Left renal cortex interstitium (tissue), 4 donors: ENCODE measurements at regions not wholly inside any gene's neighbourhood (a gene's known extent, or its start where the extent isn't known, plus 50 kb on each side); places are given as distances from the start of the nearest gene placed in this dataset.
"Not testable (repeated sequence)": the region's sequence is repeated elsewhere in the genome, so short reads cannot be mapped to it uniquely, and the experiment has no call there.

Experiments
- DNase-seq, 4 donors: peaks; one replicate each; pipeline ENCODE4 v3.0.0-alpha.2; 2013; ENCODE audit warnings: low read depth in 4 of 4, low spot score in 2 of 4, missing footprints in 1 of 4

DNA sequence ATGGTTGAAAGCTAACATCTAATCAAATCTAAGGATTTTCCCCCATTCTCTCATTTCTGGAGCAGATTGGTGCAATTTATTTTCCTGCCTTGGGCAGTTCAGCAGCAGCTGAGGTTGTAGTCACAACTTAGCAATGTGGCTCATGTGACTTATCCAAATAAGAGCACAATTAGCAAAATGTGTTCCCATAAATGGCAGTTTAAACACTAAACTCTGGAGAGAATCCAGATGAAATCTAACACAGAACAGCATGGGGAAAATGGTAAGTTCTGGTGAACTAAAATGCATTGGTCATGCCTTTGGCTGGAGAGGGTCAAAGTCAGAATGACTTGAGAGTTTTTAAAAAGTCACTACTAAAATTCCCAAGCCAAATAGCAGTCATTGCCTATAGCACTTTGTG, 422.6 kb upstream of the DIPK2B start:
- DNase-seq = peak in 2 of 4 donors; percentile 2 to 3

DNA sequence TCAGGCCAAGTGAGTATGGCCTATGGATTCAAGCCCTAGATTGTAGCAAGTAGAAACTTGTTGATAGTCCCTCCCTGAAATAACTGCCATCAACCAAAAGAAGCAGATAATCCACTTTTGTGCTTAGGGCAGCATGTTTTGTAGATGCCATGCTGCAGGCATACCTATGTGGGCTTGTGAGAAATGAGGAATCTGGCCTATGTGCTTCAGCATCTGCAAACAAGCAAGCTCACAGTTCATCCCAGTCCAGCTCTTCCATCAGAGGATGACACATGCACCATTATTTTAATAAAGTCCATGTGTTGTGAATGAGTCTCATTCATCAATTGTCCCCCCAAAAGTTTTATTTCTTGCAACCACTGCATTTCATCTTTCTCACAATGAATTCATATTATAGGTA, 421.9 kb upstream of the DIPK2B start:
- DNase-seq = no peak

DNA sequence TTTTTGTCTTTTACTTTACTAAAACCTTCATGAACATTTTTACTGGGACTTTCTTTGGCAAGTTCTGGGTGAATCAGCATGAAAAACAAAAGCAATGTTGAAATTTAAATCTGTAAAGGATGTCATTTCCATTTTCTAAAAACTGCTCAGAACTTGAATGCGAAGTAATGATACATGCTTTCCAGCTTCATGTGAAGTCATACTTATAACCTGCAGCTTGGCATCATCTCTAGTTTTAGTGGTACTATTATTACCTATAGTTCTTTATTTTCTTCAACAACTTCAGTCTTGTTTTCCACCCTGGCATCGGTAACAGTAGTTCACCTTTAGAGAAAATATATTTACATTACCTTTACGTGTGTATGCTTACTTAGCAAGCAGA, 421.4 kb upstream of the DIPK2B start:
- no peak for DNase-seq

DNA sequence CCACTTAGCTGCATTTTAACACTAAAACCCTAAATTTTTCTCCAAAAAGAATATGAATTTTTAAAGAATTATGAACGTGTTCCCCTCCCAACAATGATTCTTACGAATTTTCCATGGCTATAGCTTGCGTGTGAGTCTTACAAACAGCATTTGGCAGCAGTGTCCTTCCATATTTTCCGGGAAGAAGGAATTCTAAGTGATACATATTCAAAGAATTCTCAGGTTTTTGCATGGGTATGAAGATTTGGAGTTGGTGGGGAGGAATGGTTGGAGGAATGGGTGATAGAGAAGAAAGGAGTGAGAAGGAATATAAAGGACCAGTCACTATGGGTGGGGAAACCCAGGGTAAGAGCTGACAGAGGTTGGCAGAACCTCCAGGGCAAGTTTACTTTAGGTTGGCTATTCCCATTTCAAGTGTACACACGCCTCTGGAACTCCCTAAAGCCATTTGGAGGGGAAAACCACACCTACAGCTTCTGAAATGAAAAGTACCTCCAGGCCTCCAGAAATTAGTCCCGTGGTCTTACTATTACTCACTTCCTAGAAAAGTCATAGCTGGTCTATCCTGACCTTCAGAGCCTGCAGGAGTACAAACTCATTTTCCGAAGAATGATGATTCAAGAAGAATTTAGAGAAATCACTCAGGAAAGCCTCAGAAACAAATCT, 420.8 kb upstream of the DIPK2B start:
- DNase-seq = no peak

DNA sequence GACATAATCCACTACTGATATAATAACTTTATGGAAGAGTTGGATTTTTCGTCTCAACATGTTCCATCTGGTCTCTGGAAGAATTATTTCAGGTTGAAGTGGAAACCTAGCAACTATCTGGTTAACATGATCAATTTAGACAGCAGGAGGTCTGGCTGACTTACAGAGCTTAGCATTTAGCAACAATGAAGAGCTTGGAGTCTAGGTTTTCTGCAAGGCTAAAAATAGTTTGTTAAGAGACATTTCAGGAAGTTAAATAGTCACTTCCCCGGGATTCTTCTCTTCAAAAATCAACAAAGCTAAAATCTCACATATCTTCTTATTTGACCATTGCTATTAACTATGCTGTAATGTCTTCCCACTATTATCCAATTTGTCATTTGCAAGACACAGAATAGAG, 418.6 kb upstream of the DIPK2B start:
- no peak for DNase-seq

DNA sequence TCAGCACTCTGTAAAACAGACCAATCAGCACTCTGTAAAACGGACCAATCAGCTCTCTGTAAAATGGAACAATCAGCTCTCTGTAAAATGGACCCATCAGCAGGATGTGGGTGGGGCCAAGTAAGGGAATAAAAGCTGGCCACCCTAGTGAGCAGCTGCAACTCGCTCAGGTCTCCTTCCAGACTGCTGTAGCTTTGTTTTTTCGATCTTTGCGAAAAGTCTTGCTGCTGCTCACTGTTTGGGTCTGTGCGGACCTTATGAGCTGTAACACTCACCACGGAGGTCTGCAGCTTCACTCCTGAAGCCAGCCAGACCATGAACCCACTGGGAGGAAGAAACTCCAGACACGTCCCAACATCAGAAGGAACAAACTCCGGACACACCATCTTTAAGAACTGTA, 414.9 kb upstream of the DIPK2B start:
- DNase-seq = not testable (repeated sequence)

DNA sequence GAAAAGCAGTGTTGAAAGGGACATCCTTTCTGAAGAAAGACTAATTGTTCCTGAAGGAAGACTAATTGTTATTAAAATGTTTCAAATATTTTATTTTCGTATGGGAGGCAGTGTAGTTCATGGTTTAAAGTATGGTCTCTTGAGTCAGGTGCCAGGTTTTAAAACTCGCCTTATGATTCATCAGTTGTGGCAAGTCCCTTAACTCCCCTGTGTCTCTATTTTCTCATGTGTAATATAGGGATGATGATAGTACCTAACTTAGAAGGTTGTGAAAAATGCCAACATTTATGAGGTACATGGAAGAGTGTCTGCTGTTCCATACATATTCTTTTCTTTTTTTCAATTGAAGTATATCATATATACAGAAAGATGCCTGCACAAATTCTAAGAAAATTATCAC, 414.2 kb upstream of the DIPK2B start:
- DNase-seq = no peak

DNA sequence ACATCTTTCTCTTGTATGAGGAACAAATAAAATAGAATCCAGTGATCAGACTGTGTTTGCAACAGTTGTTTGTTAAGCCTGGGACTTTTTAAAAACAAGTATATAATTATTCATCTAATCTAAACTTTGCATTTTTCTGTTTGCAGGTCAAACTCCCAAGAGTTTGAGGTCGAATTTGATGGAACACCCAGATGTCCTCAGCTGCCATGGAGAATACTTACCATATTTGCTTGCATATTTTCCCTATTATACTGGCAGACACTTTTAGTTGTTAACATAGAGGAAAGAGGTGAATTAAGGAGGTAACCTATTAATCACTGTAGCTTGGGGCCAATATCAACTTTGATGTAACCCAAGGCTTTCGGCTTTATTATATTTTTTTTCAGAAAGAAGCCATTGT, 401.5 kb upstream of the DIPK2B start:
- no peak for DNase-seq

DNA sequence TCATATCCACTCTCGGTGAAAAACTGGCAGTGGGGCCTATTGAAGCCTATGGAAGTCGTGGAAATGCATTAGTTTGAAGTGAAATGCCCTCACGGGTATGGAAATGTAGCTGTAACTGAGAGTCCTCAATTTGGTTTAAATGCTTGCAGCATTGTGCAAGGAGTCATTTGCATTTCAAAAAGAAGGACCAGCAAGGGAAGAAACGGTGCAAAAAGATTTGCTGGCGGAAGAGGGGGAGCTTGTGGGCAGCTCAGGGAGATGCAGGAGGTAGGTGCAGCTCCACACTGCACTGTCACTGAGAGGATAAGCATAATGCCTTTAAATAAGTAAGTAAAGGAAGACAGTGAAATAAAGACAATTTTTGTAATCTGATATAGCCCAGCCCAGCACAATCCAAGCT, 400.4 kb upstream of the DIPK2B start:
- DNase-seq = no peak

DNA sequence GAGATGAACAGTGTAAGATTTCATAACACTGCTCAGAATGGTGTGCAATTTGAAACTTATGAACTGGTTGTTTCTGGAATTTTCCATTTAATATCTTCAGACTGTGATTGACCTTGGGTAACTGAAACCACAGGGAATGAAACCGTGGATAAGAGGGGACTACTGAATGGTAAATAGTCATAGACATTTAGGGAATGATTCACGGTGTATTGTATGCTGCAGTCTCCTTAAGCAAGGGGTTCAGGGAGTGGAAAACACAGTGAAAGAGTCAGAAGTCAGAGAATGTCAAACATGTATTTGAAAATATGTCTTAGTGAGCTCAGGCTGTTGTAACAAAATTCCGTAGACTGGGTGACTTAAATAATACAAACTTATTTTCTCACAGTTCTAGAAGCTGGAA, 398.2 kb upstream of the DIPK2B start:
- DNase-seq = no peak

DNA sequence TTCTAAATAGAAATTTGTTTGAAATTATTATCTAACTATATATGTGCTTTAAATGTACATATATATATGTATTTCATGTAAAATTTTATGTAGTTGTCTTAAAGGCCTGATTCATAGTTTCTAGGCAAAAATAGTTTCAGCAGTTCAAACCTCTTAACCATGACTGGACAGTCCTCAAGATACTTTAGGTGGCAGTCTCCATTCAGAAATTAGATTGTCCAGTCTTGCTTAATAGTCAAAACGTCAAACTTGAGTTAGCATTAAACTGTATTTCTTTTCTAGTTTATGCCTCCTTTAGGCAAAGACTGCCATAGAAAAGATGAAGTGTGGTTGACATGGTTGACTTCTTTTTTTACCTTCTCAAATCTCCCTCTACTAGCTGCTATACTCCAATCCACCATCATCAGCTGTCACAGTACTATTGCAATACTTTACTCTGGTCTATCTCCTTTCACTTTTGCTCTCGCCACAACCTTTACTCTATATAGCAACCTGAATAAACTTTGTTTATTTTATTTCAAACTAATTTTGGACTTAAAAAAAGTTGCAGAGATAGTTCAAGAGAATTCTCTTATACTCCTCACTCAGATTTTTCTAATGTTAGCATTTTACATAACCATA, 395.6 kb upstream of the DIPK2B start:
- no peak for DNase-seq

DNA sequence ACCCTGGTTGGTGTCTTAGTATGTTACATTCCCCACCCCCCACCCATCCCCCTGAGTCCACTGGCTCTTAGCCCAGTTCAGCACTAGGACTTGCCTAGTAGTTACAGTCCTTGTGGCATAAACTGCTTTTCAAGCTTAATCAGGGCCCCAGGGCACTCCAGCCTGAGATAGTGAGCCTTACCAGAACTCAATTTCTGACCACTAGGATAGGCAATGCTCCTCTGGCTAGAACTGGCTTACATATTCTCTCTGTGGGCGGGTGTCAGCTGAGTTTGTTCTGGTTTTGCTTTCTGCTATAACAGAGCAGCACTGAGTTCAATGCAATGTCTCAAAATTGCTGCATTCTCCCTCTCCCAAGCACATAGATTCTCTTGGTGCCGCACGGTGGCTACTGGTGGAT, 391.4 kb upstream of the DIPK2B start:
- no peak for DNase-seq

DNA sequence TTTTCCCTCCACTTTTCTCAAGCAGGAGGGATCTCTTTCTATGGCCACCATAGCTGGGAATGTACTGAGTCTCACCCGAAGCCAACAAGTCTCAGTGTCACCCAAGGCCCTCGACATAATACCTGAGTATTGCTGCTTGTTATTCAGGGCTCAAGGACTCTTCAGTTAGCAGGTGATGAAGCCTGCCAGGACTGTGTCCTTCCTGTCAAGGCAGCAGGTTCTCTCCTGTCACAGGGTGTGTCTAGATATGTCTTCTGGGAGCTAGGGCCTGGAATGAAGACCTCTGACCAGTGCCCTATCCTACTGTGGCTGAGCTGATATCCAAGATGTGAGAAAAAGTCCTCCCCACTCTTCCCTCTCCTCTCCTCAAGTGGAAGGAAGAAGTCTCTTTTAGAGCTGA, 391.0 kb upstream of the DIPK2B start:
- no peak for DNase-seq

DNA sequence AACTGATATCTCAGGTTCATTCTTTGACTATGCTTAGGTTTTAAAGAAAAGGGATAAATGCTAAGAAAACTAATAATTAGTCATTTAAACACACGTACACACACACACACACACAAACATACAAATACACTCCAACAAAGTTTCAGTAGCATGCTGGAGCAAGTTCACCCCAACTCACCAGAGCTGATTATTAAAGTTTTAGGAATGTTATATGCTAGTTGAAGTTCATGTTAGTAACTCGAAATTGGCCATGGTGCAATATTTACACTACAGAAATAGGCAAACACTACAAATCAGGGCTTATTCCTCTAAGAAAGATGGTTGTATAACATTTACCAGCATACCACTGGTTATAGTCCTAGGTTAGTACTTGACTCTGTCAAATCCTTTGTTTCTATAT, 384.0 kb upstream of the DIPK2B start:
- no peak for DNase-seq

DNA sequence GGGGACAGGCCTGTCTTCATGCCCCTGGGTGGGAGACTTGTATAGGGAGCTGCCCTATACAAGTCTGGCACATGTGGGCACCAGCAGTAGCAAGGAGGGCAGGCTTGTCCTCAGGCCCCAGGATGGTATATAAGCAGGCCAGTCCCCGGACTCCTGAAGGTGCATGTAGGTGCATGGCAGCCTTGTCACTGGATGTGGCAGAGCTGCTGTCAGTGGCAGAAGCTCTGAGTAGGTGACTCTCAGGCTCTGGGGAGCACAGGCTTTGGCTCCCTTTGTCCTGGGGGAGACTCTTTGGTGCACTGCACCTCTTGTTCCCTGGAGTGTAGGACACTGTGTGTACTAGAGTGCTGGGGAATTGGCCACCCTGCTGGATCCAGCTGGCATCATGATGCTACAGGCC, 376.7 kb upstream of the DIPK2B start:
- DNase-seq = no peak

DNA sequence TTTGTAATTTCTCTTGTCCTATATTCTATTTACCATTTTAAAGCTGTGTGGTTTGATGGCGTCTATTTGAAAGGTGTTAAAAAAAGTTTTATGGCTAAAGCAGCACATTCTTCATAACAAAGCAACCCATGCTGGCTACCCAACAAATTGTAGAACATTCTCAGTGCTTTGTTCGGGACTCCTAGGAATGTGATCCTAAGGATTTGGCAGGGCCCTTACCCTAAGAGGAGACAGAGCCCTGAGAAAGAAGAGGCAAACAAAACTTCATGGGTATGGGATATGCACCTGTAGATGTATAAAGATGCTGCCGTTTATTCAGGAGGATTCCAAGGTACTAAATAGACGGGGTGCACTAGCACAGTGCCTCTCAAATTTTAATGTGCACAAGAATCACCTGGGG, 370.8 kb upstream of the DIPK2B start:
- no peak for DNase-seq

DNA sequence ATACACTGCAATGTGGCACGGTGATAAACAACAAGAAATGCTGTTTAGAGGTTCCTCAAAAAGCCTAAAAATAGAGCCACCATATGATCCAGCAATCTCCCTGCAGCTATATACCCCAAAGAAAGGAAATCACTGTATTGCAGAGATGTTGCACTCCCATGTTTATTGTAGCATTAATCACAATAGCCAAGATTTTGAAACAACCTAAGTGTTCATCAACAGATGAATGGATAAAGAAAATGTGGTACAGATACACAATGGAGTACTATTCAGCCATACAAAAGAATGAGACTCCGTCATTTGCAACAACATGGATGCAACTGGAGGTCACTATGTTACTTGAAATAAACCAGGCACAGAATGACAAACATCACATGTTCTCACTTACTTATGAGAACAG, 365.8 kb upstream of the DIPK2B start:
- no peak for DNase-seq

DNA sequence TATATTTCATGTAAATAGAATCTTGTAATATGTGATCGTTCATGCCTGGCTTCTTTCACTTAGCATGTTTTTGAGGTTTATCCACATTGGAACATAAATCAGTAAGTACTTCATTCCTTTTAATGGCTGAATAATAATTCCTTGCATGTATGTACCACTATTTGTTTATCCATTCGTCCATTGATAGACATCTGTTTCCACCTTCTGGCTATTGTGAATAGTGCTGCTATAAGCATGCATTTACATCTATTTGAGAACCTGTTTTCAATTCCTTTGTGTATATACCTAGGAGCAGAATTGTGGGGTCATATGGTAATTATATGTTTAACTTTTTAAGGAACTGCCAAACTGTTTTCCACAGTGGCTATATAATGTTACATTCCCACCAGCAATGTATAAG, 356.7 kb upstream of the DIPK2B start:
- DNase-seq = no peak

DNA sequence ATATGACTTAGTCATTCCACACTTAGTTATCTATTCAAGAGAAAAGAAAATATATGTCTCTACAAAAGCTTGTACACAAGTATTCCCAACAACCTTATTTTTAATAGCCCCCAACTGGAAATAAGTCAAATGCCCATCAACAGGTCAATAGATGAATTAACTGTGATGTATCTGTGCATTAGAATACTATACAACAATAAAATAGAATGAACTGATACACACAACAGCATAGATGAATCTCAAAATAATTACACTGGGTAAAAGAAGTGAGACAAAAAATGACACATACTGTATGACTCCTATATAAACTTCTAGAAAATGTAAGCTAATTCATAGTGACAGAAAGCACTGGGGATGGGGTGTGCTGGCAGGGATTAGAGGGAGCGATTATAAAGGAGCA, 354.1 kb upstream of the DIPK2B start:
- no peak for DNase-seq

DNA sequence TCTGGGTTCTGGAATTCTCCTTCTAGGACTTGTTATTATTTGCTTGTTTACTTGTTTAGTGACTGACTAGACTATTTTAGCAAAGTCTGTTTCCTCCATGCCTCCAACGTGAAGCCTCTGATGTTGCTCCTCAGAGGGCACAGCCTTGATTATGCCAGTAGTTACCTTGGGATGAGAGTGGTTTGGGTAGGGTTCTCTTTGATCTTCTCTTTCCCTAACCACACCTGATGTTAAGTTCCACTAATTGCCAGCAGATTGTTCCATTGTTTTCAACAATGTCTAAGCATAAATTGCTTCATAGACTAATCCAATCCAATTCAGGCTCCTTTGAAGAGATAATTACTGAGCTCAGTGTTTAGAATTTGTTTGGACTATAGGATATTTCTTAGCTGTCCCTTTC, 352.7 kb upstream of the DIPK2B start:
- DNase-seq = no peak

DNA sequence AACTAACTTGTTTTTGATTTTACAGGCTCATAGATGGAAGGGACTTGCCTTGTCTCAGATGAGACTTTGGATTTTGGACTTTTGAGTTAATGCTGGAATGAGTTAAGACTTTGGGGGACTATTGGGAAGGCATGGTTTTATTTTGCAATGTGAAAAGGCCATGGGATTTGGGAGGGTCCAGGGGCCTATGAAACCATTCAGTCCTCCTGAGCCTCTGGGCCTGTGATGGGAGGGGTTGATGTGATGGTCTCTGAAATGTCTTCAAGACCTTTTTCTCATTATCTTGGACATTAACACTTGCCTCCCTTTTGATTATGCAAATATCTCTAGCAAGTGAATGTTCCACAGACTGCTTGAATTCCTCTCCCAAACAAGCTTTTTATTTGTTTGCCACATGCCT, 346.0 kb upstream of the DIPK2B start:
- not testable (repeated sequence) for DNase-seq

DNA sequence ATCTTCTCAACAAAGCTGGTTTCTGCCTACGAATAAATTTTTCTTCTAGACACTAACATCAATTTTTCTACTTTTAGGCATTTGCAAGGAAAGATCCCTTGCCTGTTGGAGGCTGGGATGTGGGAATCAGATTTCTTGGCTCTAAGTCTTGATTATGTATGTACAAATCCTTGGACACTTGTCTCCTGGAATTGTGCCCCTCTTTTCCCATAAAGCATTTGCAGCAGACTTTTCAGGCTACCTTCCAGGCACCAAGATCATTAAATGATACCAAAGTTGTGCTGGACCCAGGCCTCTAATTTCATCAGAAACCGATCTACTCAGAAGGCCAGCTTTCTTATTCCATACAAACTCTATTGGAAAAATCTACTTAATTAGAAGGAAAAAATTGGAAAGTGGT, 339.5 kb upstream of the DIPK2B start:
- no peak for DNase-seq

DNA sequence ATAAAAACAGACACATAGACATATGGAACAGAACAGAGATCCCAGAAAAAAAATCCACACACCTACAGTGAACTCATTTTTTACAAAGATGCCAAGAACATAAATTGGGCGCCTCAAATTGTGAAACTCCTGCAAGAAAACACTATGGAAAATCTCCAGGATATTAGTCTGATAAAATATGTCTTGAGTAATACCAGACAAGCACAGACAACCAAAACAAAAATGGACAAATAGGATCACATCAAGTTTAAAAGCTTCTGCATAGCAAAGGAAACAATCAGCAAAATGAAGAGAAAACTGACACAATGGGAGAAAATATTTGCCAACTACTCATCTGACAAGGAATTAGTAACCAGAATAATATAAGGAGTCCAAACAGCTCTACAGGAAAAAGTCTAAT, 337.3 kb upstream of the DIPK2B start:
- no peak for DNase-seq
